ENCODE measurements at regions not wholly inside any gene's neighbourhood (a gene's known extent, or its start where the extent isn't known, plus 50 kb on each side); places are given as distances from the start of the nearest gene placed in this dataset.

GRCh38 chr1:207228987-207229386 is 92.5 kb upstream of the CD55 start:
- no peak for DNase-seq
- no peaks in the 10 kb centered on the region; the same call in 1 of the 2 replicates for H3K36me3 ChIP-seq
- no peaks in the 10 kb centered on the region for H3K9me3 ChIP-seq (replicated peaks)
- peaks cover 3% of the 10 kb centered on the region for H3K4me1 ChIP-seq
- H3K27me3 ChIP-seq, result no peaks in the 10 kb centered on the region
- no peak overlapping the region for H3K27ac ChIP-seq
- H3K4me3 ChIP-seq, result no peak overlapping the region

DNA sequence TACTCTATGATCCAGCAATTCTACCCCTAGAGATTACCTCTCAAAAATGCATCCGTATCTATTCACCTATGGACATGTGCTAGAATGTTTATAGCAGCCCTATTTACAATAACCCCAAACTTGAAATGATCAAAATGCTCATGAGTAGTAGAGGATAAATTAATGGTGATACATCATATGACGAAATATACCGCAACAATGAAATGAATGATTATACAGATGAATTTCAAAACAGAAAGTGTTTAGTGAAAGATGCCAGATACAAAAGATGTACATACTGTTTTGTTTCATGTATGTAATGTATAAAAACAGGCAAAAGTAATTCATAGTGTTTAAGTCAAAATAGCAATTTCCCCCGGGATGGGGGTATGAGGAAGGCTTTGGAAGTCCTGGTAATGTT is 91.0 kb upstream of the CD55 start:
- no peak overlapping the region for H3K27ac ChIP-seq
- H3K27me3 ChIP-seq, result no peaks in the 10 kb centered on the region
- no peaks in the 10 kb centered on the region for H3K9me3 ChIP-seq (replicated peaks)
- DNase-seq, result no peak
- no peaks in the 10 kb centered on the region; the same call in 1 of the 2 replicates for H3K36me3 ChIP-seq
- peaks cover 3% of the 10 kb centered on the region for H3K4me1 ChIP-seq
- no peak overlapping the region for H3K4me3 ChIP-seq

GRCh38 chr1:207234690-207235089 is 86.8 kb upstream of the CD55 start:
- Histone ChIP-seq H3K27ac (no peak overlapping the region), H3K27me3 (no peaks in the 10 kb centered on the region), H3K36me3 (no peaks in the 10 kb centered on the region; the same call in 1 of the 2 replicates), H3K4me1 (peaks cover 3% of the 10 kb centered on the region), H3K9me3 (replicated peaks) (no peaks in the 10 kb centered on the region; the same call in 1 of the 2 replicates), H3K4me3 (no peak overlapping the region)
- no peak for DNase-seq

DNA sequence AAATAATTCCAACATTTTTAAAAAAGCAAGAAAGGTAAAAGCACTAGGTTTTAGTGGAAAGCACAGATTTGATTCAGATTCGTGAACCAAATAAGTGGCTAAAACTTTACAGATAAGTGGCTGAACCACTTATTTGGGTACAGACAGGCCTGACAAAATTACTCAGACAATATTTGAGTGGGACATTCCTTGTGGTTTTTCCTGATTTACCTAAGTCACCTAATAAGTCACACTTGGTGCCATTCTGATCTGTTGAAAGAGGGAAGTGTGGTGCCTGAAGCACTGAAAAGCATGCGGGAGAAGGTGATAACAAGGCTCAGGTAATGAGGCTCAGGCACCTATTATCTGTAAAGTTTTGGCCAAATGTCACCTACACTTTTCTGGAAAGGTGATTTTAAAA is 81.6 kb upstream of the CD55 start:
- no peak for DNase-seq

DNA sequence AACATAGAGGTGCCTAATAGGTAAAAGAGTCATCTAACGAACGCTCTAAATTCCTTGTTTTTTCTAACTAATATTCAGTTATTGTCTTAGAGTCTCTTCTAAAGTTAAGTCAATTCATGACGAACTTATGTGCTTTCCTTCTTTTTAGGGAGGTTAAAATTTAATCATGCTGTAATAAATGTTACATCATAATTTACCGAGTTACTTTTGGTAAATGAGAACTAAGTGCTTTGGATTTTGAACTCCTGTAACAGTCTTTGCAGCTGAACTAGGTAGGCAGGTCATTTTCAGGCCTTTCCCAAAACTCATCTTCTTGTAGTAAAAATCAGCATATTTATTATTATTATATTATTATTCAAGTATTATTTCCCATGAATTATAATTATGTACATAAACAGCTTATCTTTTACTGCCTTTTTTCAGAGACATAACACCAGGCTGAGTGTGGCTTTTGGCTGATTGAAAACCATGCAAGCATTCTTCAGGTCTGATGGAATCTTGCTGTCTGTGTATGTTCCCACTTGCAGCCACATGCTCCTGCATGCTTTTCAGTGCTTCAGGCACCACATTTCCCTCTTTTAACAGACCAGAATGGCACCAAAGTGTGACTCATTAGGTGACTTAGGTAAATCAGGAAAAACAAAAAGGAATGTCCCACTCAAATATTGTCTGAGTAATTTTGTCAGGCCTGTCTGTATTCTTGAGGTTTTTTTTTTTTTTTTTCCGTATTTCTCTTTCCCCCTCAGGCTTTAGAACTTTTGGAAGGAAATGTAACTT is 81.0 kb upstream of the CD55 start:
- DNase-seq, result no peak
- Histone ChIP-seq H3K9me3 (replicated peaks) (no peaks in the 10 kb centered on the region; the same call in 1 of the 2 replicates), H3K36me3 (no peaks in the 10 kb centered on the region), H3K4me1 (peaks cover 47% of the 10 kb centered on the region), H3K4me3 (no peak overlapping the region), H3K27me3 (no peaks in the 10 kb centered on the region), H3K27ac (no peak overlapping the region)

More for the DNA sequence above, 81.6 kb upstream of the CD55 start:
- H3K27ac ChIP-seq, result no peak overlapping the region
- no peaks in the 10 kb centered on the region; the same call in 1 of the 2 replicates for H3K9me3 ChIP-seq (replicated peaks)
- H3K27me3 ChIP-seq, result no peaks in the 10 kb centered on the region
- no peaks in the 10 kb centered on the region for H3K36me3 ChIP-seq
- H3K4me3 ChIP-seq, result no peak overlapping the region
- H3K4me1 ChIP-seq, result peaks cover 40% of the 10 kb centered on the region

DNA sequence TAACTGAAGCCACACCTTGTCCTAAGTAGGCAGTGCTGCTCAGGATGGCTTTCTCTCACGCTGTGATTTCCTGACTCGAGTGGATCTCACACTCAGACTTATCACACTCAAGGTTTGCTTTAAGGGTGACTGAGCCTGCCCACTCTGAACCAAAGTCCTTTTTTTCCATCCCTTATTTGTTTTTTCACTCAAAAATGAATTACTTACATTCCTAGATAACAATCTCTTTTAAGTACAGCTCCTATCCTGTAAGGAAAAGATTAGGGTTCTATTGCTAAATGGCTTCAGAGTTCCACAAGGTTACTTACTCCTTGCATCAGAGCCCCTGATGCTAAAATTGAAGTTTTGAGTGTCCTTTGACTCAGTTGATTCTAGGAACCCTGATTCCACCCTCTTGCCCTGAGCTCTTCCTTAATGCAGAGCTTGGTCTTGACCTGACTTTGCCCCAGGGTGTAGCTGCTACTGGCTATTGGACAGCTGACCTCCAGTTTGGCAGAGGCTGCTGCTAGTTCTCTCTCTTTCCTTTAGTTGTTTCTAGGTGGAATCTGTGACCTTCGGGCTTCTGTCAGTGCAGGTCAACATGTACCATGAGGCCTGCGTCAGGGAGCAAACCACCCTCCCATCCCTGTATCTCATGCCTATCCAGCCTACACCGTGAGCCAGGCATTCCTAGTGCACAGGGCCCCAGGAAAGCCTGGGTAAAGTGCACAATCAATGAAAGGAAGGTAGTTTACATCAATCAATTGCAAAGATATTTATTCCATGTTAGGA is 80.1 kb upstream of the CD55 start:
- Histone ChIP-seq H3K4me1 (peaks cover 49% of the 10 kb centered on the region), H3K27ac (no peak overlapping the region), H3K9me3 (replicated peaks) (no peaks in the 10 kb centered on the region; the same call in 1 of the 2 replicates), H3K27me3 (no peaks in the 10 kb centered on the region), H3K36me3 (no peaks in the 10 kb centered on the region), H3K4me3 (no peak overlapping the region)
- no peak for DNase-seq

- Histone ChIP-seq H3K36me3 (no peaks in the 10 kb centered on the region), H3K9me3 (replicated peaks) (no peaks in the 10 kb centered on the region; the same call in 1 of the 2 replicates), H3K27ac (no peak overlapping the region), H3K4me1 (peaks cover 49% of the 10 kb centered on the region), H3K4me3 (no peak overlapping the region), H3K27me3 (0 out of 2 replicates have a peak, but pooled peaks cover 2% of the 10 kb centered on the region)
- no peak for DNase-seq
These were observed 77.8 kb upstream of the CD55 start for GRCh38 chr1:207243442-207244408.

DNA sequence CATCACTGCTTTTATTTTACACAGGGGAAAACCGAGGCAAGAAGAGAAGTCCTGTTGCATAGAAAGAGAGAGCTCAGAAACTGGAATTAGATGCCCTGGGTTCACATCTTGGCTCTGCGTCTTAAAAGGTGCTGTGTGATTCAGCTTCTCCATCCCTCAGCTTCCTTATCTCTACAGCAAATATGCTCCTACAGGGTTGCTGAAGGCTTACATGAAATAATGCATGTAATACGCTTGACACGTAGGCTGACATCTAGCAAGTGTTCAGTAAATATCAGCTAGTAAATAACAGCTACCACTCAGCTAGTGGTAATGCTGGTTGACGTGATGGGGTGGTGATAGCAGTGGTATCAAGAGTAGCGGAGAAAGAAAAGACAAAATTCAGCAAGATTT is 77.1 kb upstream of the CD55 start:
- Histone ChIP-seq H3K27ac (no peak overlapping the region), H3K4me3 (no peak overlapping the region), H3K36me3 (no peaks in the 10 kb centered on the region), H3K9me3 (replicated peaks) (no peaks in the 10 kb centered on the region; the same call in 1 of the 2 replicates), H3K4me1 (peaks cover 49% of the 10 kb centered on the region), H3K27me3 (0 out of 2 replicates have a peak, but pooled peaks cover 2% of the 10 kb centered on the region)
- no peak for DNase-seq

GRCh38 chr1:207245124-207245523 is 76.4 kb upstream of the CD55 start:
- H3K27ac ChIP-seq, result no peak overlapping the region
- no peak overlapping the region for H3K4me3 ChIP-seq
- peaks cover 45% of the 10 kb centered on the region for H3K4me1 ChIP-seq
- peak; percentile 20 to 50 for DNase-seq
- H3K27me3 ChIP-seq, result 0 out of 2 replicates have a peak, but pooled peaks cover 2% of the 10 kb centered on the region
- H3K36me3 ChIP-seq, result no peaks in the 10 kb centered on the region
- H3K9me3 ChIP-seq (replicated peaks), result no peaks in the 10 kb centered on the region

DNA sequence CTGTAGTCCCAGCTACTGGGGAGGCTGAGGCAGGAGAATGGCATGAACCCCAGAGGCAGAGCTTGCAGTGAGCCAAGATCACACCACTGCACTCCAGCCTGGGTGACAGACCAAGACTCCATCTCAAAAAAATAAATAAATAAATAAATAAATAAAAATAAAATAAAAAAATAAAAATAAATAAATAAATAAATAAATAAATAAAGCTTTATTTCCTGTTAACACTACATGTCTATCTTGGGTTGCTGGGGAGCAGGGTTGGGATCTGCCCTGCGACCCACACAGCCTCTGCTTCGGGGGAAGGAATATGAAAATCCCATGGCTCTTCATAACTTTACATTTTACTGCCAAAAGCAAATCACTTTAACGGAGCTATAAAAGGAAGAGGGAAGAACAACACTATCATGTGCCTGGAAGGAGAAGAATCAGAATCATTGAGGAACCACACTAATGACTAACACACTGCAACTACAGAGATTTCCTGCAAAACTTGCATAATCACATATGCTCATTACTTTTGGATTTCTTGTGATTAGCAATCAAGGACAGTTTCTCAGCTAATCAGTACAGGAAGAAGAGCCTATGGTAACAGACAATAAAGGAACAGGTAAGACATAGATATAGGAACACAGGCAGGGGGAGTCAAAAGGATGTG is 72.8 kb upstream of the CD55 start:
- no peak for DNase-seq
- Histone ChIP-seq H3K4me1 (peaks cover 21% of the 10 kb centered on the region), H3K4me3 (no peak overlapping the region), H3K36me3 (no peaks in the 10 kb centered on the region), H3K27ac (no peak overlapping the region), H3K27me3 (0 out of 2 replicates have a peak, but pooled peaks cover 2% of the 10 kb centered on the region), H3K9me3 (replicated peaks) (no peaks in the 10 kb centered on the region)

DNA sequence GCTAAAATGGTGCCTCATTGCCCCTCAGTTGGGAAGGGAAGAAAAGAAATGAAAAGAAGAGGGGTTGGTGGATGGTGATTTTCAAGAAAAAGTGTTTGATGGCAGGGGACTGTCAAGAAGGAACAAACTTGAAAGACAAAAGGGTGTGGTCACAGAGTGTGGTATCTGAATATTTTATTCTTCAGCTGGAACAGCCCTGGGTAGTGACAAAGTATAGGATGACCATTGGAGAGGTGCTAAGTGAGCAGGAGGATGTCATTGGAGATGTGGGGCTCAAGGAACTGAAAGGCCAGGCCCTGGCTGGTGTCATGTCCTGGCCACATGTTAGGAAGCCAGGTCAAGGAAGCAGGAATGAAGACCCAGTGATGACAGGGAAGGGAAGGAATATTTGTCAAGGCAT is 71.0 kb upstream of the CD55 start:
- Histone ChIP-seq H3K4me1 (peaks cover 4% of the 10 kb centered on the region), H3K27me3 (0 out of 2 replicates have a peak, but pooled peaks cover 2% of the 10 kb centered on the region), H3K9me3 (replicated peaks) (no peaks in the 10 kb centered on the region), H3K4me3 (no peak overlapping the region), H3K27ac (no peak overlapping the region), H3K36me3 (no peaks in the 10 kb centered on the region)
- no peak for DNase-seq

DNA sequence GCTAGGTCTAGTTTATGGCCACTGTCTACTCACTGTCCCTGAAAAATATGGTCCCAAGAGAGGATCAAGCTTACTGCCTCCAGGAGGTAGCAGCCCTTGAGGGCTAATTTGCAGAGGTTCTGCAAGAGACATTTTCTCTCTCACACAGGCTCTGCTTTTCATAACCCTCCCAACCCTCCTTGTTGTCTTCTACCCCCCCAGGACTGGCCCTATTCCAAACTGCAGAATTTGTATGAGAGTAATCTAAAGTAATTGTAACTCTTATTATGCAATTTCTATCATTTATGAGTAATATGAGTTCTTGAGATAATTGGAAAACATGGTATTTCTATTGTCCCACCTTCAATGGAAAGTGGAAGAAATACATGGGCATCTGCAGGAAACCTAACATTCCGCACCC is 70.4 kb upstream of the CD55 start:
- Histone ChIP-seq H3K27ac (no peak overlapping the region), H3K4me1 (no peaks in the 10 kb centered on the region), H3K27me3 (0 out of 2 replicates have a peak, but pooled peaks cover 2% of the 10 kb centered on the region), H3K9me3 (replicated peaks) (no peaks in the 10 kb centered on the region), H3K36me3 (no peaks in the 10 kb centered on the region), H3K4me3 (no peak overlapping the region)
- DNase-seq, result no peak

DNA sequence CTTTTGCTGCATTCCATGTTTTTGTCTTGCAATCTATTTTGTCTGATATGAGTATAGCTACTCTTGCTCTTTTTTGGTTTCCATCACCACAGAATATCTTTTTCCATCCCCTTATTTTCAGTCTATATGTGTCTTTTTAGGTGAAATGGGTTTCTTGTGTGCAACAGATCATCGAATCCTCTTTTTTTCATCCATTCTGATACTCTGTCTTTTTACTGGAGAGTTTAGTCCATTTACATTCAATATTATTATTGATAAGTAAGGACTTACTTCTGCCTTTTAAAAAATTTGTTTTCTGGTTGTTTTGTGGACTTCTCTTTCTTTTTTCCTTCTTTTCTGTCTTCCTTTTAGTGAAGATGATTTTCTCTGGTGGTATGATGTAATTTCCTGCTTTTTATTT is 64.6 kb upstream of the CD55 start:
- H3K27me3 ChIP-seq, result no peaks in the 10 kb centered on the region
- no peak for DNase-seq

DNA sequence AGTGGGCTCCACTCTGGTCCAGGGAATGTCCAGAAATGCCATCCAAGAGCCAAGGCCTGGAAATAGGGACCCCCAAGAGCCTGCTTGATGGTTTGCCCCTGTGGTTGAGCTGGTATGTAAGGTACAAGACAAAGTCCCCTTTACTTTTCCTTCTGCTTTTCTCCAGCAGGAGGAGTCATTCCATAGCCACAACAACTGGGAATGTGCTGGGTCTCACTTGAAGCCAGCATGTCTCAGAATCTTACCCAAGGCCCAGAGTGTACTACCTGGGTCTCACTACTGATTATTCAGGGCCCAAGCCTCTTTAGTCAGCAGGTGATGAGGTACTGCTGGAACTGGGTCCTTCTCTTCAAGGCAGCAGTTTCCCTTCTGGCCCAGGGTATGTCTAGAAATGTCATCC is 62.1 kb upstream of the CD55 start:
- Histone ChIP-seq H3K27me3 (no peaks in the 10 kb centered on the region), H3K4me3 (no peak overlapping the region), H3K27ac (no peak overlapping the region), H3K4me1 (no peaks in the 10 kb centered on the region), H3K36me3 (no peaks in the 10 kb centered on the region), H3K9me3 (replicated peaks) (no peaks in the 10 kb centered on the region)
- peak in 1 of 2 experiments; percentile 31 for DNase-seq

More for the DNA sequence above, 64.6 kb upstream of the CD55 start:
- Histone ChIP-seq H3K27ac (no peak overlapping the region), H3K4me1 (no peaks in the 10 kb centered on the region), H3K36me3 (no peaks in the 10 kb centered on the region), H3K4me3 (no peak overlapping the region), H3K9me3 (replicated peaks) (no peaks in the 10 kb centered on the region)

All from SJCRH30 (cell line).